Tibial artery (tissue), 4 donors: ENCODE measurements at regions not wholly inside any gene's neighbourhood (a gene's known extent, or its start where the extent isn't known, plus 50 kb on each side); places are given as distances from the start of the nearest gene placed in this dataset.

Source experiments
- DNase-seq, 2 donors: peaks; one replicate each; pipeline ENCODE4 v3.0.0-alpha.2; 2019
- H3K27ac ChIP-seq, 2 donors: fragments of 200-600 bp; sonication (generic) in 1 of 2; 1 replicate in 1 of 2; 2 replicates in 1 of 2; pipeline ENCODE4 v1.5.1; 2018 to 2019; ENCODE audit warnings: mild to moderate bottlenecking in 1 of 2
- H3K27me3 ChIP-seq, 2 donors: fragments of 200-600 bp; sonication (generic) in 1 of 2; one replicate each; pipeline versions ENCODE4 v1.5.1 to v1.6.0; 2016 to 2019
- H3K36me3 ChIP-seq, 3 donors: fragments of 200-600 bp; sonication (generic) in 2 of 3; one replicate each; pipeline ENCODE4 v1.5.1; 2016 to 2019; ENCODE audit warnings: mild to moderate bottlenecking in 2 of 3
- H3K4me1 ChIP-seq, 4 donors: fragments of 200-600 bp; sonication (generic) in 2 of 4; 1 replicate in 3 of 4; 2 replicates in 1 of 4; pipeline ENCODE4 v1.5.1; 2016 to 2019
- H3K4me3 ChIP-seq, 2 donors: fragments of 200-600 bp; sonication (generic) in 1 of 2; 1 replicate in 1 of 2; 2 replicates in 1 of 2; pipeline ENCODE4 v1.5.1; 2018 to 2019; ENCODE audit warnings: mild to moderate bottlenecking in 2 of 2
- H3K9me3 ChIP-seq, 3 donors: fragments of 200-600 bp; sonication (generic) in 1 of 3; one replicate each; pipeline ENCODE4 v1.5.1; 2016 to 2019
- CTCF ChIP-seq, 2 experiments: fragments of 200-600 bp in 1 of 2; fragments of 450-650 bp in 1 of 2; IDR thresholded peaks; one replicate each; pipeline ENCODE4 v1.5.1; 2017 to 2019; ENCODE audit warnings: antibody characterized with exemption in 2 of 2, mild to moderate bottlenecking in 1 of 2, moderate library complexity in 1 of 2
- intact Hi-C: fragments of 100-400 bp; cut with DNase I; formaldehyde crosslinking; loops from one replicate; pipeline ENCODE4 v1.15.0; 2023; ENCODE audit warnings: low total_unique reads

- Histone ChIP-seq H3K4me3 (no peak overlapping the region), H3K4me1 (no peaks in the 10 kb centered on the region), H3K27me3 (no peaks in the 10 kb centered on the region), H3K9me3 (no peaks in the 10 kb centered on the region), H3K36me3 (no peaks in the 10 kb centered on the region), H3K27ac (no peak overlapping the region)
- intact Hi-C loops = no loop called here
- no peak for DNase-seq
- TF ChIP-seq CTCF (IDR thresholded peaks at IDR 0.05) = no peak
These were observed 689.6 kb downstream of the TAF11L14 start for GRCh38 chr5:18323891-18324290.

GRCh38 chr5:18325431-18325830, 691.2 kb downstream of the TAF11L14 start:
- Histone ChIP-seq H3K27ac (no peak overlapping the region), H3K4me1 (no peaks in the 10 kb centered on the region), H3K9me3 (no peaks in the 10 kb centered on the region), H3K36me3 (no peaks in the 10 kb centered on the region), H3K4me3 (no peak overlapping the region), H3K27me3 (no peaks in the 10 kb centered on the region)
- no peak for DNase-seq
- no peak for TF ChIP-seq CTCF (IDR thresholded peaks at IDR 0.05)
- intact Hi-C loops = no loop called here

- intact Hi-C loops = no loop called here
- TF ChIP-seq CTCF (IDR thresholded peaks at IDR 0.05) = no peak
- Histone ChIP-seq H3K36me3 (no peaks in the 10 kb centered on the region), H3K27ac (no peak overlapping the region), H3K4me3 (no peak overlapping the region), H3K4me1 (no peaks in the 10 kb centered on the region), H3K9me3 (peaks cover 0 to 5% (median 0%) of the 10 kb centered on the region in 3 donors), H3K27me3 (no peaks in the 10 kb centered on the region)
- DNase-seq = no peak
These were observed 695.1 kb downstream of the TAF11L14 start for GRCh38 chr5:18329328-18329727.

GRCh38 chr5:18333841-18334240, 699.6 kb downstream of the TAF11L14 start:
- TF ChIP-seq CTCF (IDR thresholded peaks at IDR 0.05) = no peak
- no peaks in the 10 kb centered on the region for H3K36me3 ChIP-seq
- H3K4me3 ChIP-seq = no peak overlapping the region
- intact Hi-C loops = no loop called here
- DNase-seq = no peak
- H3K27ac ChIP-seq = no peak overlapping the region
- H3K9me3 ChIP-seq = peaks cover 0 to 5% (median 0%) of the 10 kb centered on the region in 3 donors
- no peaks in the 10 kb centered on the region for H3K4me1 ChIP-seq
- H3K27me3 ChIP-seq = no peaks in the 10 kb centered on the region

GRCh38 chr5:18334949-18335348, 700.7 kb downstream of the TAF11L14 start:
- Histone ChIP-seq H3K36me3 (no peaks in the 10 kb centered on the region), H3K4me1 (no peaks in the 10 kb centered on the region), H3K27ac (no peak overlapping the region), H3K27me3 (no peaks in the 10 kb centered on the region), H3K9me3 (peaks cover 0 to 5% (median 0%) of the 10 kb centered on the region in 3 donors), H3K4me3 (no peak overlapping the region)
- intact Hi-C loops = no loop called here
- no peak for DNase-seq
- no peak for TF ChIP-seq CTCF (IDR thresholded peaks at IDR 0.05)

- Histone ChIP-seq H3K4me1 (no peaks in the 10 kb centered on the region), H3K9me3 (no peaks in the 10 kb centered on the region), H3K4me3 (no peak overlapping the region), H3K36me3 (no peaks in the 10 kb centered on the region), H3K27me3 (no peaks in the 10 kb centered on the region), H3K27ac (no peak overlapping the region)
- intact Hi-C loops = no loop called here
- DNase-seq = no peak
- no peak for TF ChIP-seq CTCF (IDR thresholded peaks at IDR 0.05)
These were observed 720.6 kb downstream of the TAF11L14 start for GRCh38 chr5:18354828-18355227.
